GM19043 (cell line): ENCODE measurements at regions not wholly inside any gene's neighbourhood (a gene's known extent, or its start where the extent isn't known, plus 50 kb on each side); places are given as distances from the start of the nearest gene placed in this dataset.
"Not testable (repeated sequence)": the region's sequence is repeated elsewhere in the genome, so short reads cannot be mapped to it uniquely, and the experiment has no call there.

ENCODE experiments used
- ATAC-seq: cut with Tn5 transposase; IDR thresholded peaks from one replicate; pipeline ENCODE4 v1.9.1; 2021; ENCODE audit warnings: low read depth; ENCODE audit not compliant: unreplicated experiment

GRCh38 chr19:31832176-31832548, 482.9 kb upstream of the TSHZ3 start:
- ATAC-seq: no peak

DNA sequence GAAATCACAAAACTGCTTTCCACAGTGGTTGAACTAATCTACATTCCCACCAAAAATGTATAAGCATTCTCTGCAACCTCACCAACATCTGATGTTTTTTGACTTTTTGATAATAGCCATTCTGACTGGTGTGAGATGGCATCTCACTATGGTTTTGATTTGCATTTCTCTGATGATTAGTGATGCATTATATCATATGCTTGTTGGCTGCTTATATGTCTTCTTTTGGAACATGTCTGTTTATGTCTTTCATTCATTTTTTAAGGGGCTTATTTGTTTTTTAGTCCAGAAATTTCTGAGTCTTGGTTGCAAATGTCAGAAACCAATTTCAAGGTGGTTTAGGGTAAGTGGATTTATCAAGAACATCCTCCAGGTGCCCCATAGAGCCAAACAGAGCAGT, 484.8 kb upstream of the TSHZ3 start:
- ATAC-seq: no peak

DNA sequence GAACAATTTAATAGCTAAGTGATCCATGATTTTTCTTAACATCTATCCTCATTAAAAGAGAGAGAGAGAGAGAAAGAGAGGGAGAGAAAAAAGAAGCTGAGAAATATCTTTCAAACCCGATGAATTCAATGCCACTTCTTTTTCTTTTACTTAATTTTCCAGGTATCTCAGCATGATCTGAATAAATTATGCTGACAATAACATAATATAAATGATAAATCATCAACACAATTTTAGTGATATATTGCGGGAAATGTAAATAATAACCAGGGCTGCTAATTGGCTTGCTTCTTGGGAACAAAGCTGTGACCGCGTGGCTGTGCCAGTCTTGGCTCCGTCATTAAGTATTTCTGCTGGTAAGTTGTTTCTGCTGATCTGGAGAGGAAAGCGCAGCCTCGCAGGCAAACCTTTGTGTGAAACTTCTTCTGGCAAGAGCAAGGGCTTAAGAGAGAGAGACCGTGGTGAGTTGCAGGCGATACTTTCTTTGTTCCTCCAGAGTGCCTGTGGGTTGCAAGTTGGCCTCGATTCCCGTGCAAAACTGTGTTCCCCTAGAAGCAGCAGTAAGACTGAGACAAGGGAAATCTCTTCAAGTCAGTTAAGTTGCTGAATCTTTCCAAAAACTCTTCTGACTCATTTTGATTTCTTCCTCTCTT, 489.1 kb upstream of the TSHZ3 start:
- ATAC-seq: no peak

GRCh38 chr19:31840371-31840770, 491.1 kb upstream of the TSHZ3 start:
- no peak for ATAC-seq

DNA sequence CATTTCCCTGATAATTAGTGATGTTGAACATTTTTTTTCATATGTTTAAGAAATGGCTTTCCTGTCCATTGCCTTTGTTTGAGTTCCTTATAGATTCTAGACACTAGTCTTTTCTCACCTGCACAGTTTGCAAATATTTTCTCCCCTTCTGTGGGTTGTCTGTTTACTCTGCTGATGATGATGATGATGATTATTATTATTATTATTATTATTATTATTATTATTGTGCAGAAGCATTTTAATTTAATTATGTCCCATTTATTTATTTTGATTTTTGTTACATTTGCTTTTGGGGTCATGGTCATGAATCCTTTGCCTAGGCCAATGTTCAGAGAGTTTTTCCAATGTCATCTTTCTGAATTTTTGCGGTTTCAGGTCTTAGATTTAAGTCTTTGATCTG, 492.5 kb upstream of the TSHZ3 start:
- no peak for ATAC-seq

- no peak for ATAC-seq
These were observed 482.3 kb upstream of the ZNF507 start for GRCh38 chr19:31863122-31863521.

GRCh38 chr19:31874313-31874712, 471.1 kb upstream of the ZNF507 start:
- no peak for ATAC-seq

DNA sequence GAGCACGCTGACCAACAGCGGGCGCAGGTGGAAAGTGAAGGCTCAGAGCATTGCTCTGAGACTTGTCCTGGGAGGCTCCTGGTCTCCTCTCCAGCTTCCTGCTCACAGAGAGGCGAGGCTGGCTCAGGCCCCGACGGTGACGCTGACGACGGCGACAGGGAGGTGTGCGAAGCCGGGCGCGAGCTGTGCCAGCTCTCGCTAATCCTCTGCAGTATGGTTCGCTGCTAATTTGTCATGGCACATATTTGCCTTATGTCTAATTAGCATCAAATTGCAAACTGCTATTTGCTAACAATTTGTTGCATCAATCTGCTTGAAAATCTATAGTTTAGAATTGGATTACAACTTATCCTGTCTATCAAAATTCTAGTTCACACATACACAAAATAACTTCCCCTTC, 469.8 kb upstream of the ZNF507 start:
- no peak for ATAC-seq

- no peak for ATAC-seq
These were observed 465.1 kb upstream of the ZNF507 start for GRCh38 chr19:31880283-31880682.

DNA sequence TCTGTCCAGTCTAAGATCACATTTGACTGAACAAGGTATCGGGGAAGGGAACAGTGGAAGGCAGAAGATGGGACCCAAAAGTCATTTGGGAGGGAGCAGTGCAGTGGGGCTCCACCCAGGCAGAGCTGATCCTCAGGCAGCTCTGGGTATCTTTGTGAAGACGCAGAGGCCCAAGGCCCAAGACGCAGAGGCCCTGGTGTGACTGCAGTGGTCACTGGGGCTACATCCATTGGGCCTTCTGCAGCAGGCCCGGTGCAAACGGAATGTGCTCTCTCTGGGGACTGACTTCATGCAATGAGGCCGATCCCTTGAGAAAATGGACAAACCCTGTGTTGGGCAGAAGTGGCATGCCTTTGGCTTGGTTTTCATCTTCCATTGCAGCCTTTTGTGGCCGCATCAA, 463.4 kb upstream of the ZNF507 start:
- no peak for ATAC-seq

GRCh38 chr19:31882709-31883108, 462.7 kb upstream of the ZNF507 start:
- ATAC-seq: no peak

- ATAC-seq: no peak
These were observed 462.0 kb upstream of the ZNF507 start for GRCh38 chr19:31883296-31883990.

DNA sequence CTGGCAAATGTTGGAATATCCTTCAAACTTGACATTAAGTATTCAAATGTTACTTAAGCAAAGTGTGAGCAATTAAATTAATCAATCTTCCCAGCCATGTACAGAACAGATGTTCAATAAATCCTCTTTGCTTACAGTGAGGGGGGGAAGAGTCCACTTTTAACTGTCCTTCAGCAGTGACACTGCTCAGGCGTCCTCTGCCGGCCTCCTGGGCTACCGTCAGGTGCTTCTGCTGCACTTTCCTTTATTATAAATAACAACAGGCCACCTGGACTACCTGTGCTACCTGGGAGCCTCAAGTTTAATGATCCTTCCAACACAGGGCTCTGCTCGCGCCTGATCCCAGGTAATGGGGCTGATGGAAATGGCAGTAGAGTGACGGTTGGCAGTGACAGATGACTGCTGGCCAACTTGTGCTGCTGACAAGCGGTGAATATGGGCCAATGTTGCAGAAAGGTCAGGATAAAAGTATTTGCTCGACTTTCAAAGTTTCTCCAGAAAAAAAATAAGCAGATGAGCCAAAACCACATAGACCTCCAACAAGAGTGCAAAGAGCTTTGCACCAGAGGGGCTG, 460.0 kb upstream of the ZNF507 start:
- ATAC-seq: no peak

DNA sequence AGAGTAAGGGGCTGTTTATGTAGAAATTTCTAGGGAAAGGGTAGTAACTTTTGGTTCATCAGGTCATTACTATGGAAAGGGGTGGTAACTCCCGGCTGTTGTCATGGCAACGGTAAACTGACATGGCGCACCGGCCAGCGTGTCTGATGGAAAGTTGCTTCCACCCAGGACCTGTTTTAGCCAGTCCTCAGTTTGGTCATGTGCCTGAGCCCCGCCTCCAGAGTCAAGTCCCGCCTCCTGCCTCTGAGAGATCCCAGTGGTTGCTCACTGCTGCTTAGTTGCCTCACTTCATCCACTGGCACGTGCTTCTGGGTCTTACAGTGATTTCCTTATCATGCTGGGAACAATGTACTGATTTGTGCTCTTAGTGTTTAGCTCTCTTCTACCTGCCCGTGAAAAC, 455.2 kb upstream of the ZNF507 start:
- ATAC-seq: no peak

- ATAC-seq: no peak
These were observed 453.4 kb upstream of the ZNF507 start for GRCh38 chr19:31892060-31892459.

DNA sequence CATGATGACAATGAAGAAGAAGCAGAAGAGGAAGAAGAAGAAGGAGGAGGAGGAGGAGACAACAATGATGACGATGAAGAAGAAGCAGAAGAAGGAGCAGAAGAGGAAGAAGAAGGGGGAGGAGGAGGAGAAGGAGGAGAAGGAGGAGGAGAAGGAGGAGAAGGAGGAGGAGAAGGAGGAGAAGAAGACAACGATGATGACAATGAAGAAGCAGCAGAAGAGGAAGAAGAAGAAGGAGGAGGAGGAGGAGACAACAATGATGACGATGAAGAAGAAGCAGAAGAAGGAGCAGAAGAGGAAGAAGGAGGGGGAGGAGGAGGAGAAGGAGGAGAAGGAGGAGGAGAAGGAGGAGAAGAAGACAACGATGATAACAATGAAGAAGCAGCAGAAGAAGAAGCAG, 451.9 kb upstream of the ZNF507 start:
- not testable (repeated sequence) for ATAC-seq

DNA sequence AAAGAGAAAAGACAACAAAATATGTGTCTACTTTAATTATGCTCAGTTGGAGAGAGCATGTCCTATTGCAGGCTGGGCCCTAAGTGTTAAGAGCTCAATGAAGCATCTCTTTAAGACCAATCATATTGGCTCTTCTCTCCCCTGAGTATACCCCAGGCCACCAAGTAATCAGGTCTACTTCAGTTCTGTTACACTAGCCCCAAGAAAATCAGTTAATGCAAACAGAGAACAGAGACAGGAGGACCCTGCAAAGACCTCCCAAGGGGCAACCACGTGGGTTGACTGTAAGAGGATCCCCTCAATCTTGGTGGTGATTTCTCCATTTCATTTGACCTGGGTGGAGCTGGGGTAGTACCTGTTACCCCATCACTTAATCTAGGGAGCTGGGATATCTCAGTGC, 451.0 kb upstream of the ZNF507 start:
- ATAC-seq: no peak

GRCh38 chr19:31897292-31897691, 448.1 kb upstream of the ZNF507 start:
- ATAC-seq: no peak

DNA sequence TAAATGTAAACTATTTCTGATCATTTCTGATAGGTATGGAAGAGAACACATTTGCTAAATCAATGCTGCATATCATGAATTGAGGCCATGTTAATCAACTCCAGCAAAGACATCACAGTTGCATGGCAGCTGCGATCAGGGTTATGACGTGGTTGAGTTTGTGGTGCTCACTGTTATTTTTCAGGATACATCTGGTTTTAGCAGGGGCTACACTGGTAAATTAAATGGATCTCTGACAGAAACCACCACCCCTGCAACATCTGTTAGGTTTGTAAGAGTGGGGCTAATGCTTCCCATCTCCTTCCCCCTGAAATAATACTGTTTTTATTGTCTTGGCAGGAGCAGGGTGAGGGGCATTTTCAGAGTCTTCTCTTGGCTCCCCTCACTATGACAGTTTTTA, 444.4 kb upstream of the ZNF507 start:
- ATAC-seq: no peak

GRCh38 chr19:31902821-31903220, 442.6 kb upstream of the ZNF507 start:
- no peak for ATAC-seq

GRCh38 chr19:31903979-31904378, 441.4 kb upstream of the ZNF507 start:
- ATAC-seq: no peak
